HepG2 (cell line): ENCODE measurements at regions not wholly inside any gene's neighbourhood (a gene's known extent, or its start where the extent isn't known, plus 50 kb on each side); places are given as distances from the start of the nearest gene placed in this dataset.

ENCODE experiments used
- AHR ChIP-seq: IDR thresholded peaks from 2 replicates; pipeline ENCODE4 v1.6.1; 2018; ENCODE audit warnings: missing genetic modification reagents, missing compliant biosample characterization
- FOXK1 ChIP-seq: sonication (generic); formaldehyde crosslinking; IDR thresholded peaks from 2 replicates; pipeline ENCODE4 v1.4.0; 2020; ENCODE audit warnings: low read depth, missing genetic modification reagents, borderline replicate concordance
- GLMP ChIP-seq: sonication (generic); formaldehyde crosslinking; IDR thresholded peaks from 2 replicates; pipeline ENCODE4 v1.9.0; 2021; ENCODE audit warnings: missing genetic modification reagents, mild to moderate bottlenecking, borderline replicate concordance
- KLF12 ChIP-seq: sonication (generic); formaldehyde crosslinking; IDR thresholded peaks from 2 replicates; pipeline ENCODE4 v1.4.0; 2020; ENCODE audit warnings: missing genetic modification reagents, borderline replicate concordance
- MZF1 ChIP-seq: sonication (generic); formaldehyde crosslinking; IDR thresholded peaks from 2 replicates; pipeline ENCODE4 v1.8.1; 2023; ENCODE audit warnings: mild to moderate bottlenecking, missing genetic modification reagents, borderline replicate concordance
- NCOA5 ChIP-seq: sonication (generic); formaldehyde crosslinking; IDR thresholded peaks from 2 replicates; pipeline ENCODE4 v1.4.0; 2020; ENCODE audit warnings: missing genetic modification reagents
- ZBTB40 ChIP-seq, 2 experiments: fragments of 450-650 bp in 1 of 2; sonication (generic) in 1 of 2; formaldehyde crosslinking in 1 of 2; IDR thresholded peaks; 2 replicates each; pipeline versions ENCODE4 v1.6.1 to v1.8.0; 2016 to 2022; ENCODE audit warnings: antibody characterized with exemption in 1 of 2, mild to moderate bottlenecking in 1 of 2, missing genetic modification reagents in 1 of 2
- TF ChIP-seq, protein P1 (sequence below): sonication (generic); formaldehyde crosslinking; IDR thresholded peaks from 2 replicates; pipeline ENCODE4 v1.8.0; 2022; ENCODE audit warnings: mild to moderate bottlenecking, missing genetic modification reagents, moderate library complexity
- TF ChIP-seq, protein P2 (sequence below): sonication (generic); formaldehyde crosslinking; IDR thresholded peaks from 2 replicates; pipeline ENCODE4 v1.8.0; 2022; ENCODE audit warnings: mild to moderate bottlenecking, missing genetic modification reagents, borderline replicate concordance

- TF ChIP-seq AHR (CRISPR knock-in tag) (no peak), NCOA5 (no peak), FOXK1 (CRISPR knock-in tag) (no peak), MZF1 (CRISPR knock-in tag) (no peak), ZBTB40 (IDR thresholded peaks at IDR 0.05) (no peak), ZBTB40 (CRISPR knock-in tag; IDR thresholded peaks at IDR 0.05) (no peak), KLF12 (CRISPR knock-in tag) (no peak), GLMP (CRISPR knock-in tag) (no peak)
- TF ChIP-seq, protein P1, sequence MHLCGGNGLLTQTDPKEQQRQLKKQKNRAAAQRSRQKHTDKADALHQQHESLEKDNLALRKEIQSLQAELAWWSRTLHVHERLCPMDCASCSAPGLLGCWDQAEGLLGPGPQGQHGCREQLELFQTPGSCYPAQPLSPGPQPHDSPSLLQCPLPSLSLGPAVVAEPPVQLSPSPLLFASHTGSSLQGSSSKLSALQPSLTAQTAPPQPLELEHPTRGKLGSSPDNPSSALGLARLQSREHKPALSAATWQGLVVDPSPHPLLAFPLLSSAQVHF (CRISPR knock-in tag): no peak
- TF ChIP-seq, protein P2, sequence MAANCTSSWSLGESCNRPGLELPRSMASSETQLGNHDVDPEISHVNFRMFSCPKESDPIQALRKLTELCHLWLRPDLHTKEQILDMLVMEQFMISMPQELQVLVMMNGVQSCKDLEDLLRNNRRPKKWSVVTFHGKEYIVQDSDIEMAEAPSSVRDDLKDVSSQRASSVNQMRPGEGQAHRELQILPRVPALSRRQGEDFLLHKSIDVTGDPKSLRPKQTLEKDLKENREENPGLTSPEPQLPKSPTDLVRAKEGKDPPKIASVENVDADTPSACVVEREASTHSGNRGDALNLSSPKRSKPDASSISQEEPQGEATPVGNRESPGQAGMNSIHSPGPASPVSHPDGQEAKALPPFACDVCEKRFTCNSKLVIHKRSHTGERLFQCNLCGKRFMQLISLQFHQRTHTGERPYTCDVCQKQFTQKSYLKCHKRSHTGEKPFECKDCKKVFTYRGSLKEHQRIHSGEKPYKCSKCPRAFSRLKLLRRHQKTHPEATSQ (CRISPR knock-in tag): no peak
Measured at GRCh38 chr1:18009478-18009961, 98.1 kb upstream of the IGSF21 start (continued).
